ENCODE measurements at regions not wholly inside any gene's neighbourhood (a gene's known extent, or its start where the extent isn't known, plus 50 kb on each side); places are given as distances from the start of the nearest gene placed in this dataset.

- TF ChIP-seq, protein P1, sequence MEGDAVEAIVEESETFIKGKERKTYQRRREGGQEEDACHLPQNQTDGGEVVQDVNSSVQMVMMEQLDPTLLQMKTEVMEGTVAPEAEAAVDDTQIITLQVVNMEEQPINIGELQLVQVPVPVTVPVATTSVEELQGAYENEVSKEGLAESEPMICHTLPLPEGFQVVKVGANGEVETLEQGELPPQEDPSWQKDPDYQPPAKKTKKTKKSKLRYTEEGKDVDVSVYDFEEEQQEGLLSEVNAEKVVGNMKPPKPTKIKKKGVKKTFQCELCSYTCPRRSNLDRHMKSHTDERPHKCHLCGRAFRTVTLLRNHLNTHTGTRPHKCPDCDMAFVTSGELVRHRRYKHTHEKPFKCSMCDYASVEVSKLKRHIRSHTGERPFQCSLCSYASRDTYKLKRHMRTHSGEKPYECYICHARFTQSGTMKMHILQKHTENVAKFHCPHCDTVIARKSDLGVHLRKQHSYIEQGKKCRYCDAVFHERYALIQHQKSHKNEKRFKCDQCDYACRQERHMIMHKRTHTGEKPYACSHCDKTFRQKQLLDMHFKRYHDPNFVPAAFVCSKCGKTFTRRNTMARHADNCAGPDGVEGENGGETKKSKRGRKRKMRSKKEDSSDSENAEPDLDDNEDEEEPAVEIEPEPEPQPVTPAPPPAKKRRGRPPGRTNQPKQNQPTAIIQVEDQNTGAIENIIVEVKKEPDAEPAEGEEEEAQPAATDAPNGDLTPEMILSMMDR (conservative IDR thresholded peaks at IDR 0.05; ENCODE audit: control insufficient read depth, insufficient read depth, low read depth, low read length) = no peak
- H3K4me3 ChIP-seq (ENCODE audit: control insufficient read depth, low read depth, low read length) = no peak overlapping the region
- no peak for DNase-seq (ENCODE audit: low read depth)
These were observed 87.8 kb downstream of the NAV1 start for GRCh38 chr1:201626629-201627275.

GRCh38 chr1:201628490-201628889 is 89.6 kb downstream of the NAV1 start:
- H3K4me3 ChIP-seq (ENCODE audit: control insufficient read depth, low read depth, low read length) = no peak overlapping the region
- DNase-seq (ENCODE audit: low read depth) = no peak
- TF ChIP-seq, protein P1 (conservative IDR thresholded peaks at IDR 0.05; ENCODE audit: control insufficient read depth, insufficient read depth, low read depth, low read length) = no peak

GRCh38 chr1:201630582-201630981 is 91.7 kb downstream of the NAV1 start:
- H3K4me3 ChIP-seq (ENCODE audit: control insufficient read depth, low read depth, low read length) = no peak overlapping the region
- DNase-seq (ENCODE audit: low read depth) = no peak
- TF ChIP-seq, protein P1 (conservative IDR thresholded peaks at IDR 0.05; ENCODE audit: control insufficient read depth, insufficient read depth, low read depth, low read length) = no peak

DNA sequence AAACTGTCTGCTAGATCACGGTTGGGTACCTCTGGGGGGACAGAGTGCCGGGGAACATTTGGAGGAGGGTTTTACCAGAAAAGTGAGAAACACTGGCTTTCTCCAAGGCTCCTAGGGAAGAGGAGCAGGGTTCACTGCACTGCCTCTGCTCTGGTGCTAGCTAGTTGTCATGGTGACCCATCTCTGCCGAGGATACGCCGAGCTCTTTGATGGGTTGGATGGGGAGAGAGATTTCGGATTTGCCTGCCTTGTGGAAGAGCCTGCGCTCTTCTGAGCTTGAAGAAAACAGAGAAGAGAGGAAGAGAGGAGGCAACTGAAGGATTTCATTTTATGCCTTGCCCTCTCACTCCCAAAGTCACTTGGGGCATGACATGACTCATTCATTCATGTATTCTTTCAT is 92.1 kb downstream of the NAV1 start:
- no peak for DNase-seq (ENCODE audit: low read depth)
- H3K4me3 ChIP-seq (ENCODE audit: control insufficient read depth, low read depth, low read length) = no peak overlapping the region
- TF ChIP-seq, protein P1 (conservative IDR thresholded peaks at IDR 0.05; ENCODE audit: control insufficient read depth, insufficient read depth, low read depth, low read length) = no peak

DNA sequence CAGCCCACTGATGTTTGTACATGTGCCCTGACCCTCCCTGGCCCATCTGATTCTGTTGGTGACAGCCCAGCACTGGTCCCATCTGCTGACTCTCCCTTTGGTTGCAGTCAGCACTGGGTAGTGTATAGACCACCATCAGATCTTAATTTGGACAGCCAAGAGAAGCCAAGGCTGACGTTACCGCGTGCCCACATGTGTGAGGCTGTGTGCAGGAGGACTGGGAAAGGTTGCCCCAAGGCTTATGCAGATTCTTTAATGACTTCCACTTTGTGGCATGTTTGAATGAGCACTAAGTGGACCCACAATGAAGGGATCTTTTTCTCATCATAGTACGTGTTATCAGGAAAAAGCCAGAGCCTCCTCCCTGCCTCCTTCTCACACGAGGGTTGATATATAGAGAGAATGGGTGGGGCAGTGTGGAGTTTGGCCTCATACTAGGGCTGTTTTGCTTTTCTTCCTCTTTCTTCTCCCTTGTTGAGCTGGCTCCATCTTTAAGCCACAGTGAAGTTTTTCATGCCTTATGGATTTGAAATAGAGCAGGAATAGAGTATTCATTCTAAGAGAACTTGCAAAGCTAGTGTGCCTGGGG is 93.5 kb downstream of the NAV1 start:
- TF ChIP-seq, protein P1 (conservative IDR thresholded peaks at IDR 0.05; ENCODE audit: control insufficient read depth, insufficient read depth, low read depth, low read length) = no peak
- no peak for DNase-seq (ENCODE audit: low read depth)

GRCh38 chr1:201633297-201633696 is 94.4 kb downstream of the NAV1 start:
- DNase-seq (ENCODE audit: low read depth) = no peak
- TF ChIP-seq, protein P1 (conservative IDR thresholded peaks at IDR 0.05; ENCODE audit: control insufficient read depth, insufficient read depth, low read depth, low read length) = no peak
- no peak overlapping the region for H3K4me3 ChIP-seq (ENCODE audit: control insufficient read depth, low read depth, low read length)

More for the DNA sequence above, 93.5 kb downstream of the NAV1 start:
- no peak overlapping the region for H3K4me3 ChIP-seq (ENCODE audit: control insufficient read depth, low read depth, low read length)
